ENCODE measurements at regions not wholly inside any gene's neighbourhood (a gene's known extent, or its start where the extent isn't known, plus 50 kb on each side); places are given as distances from the start of the nearest gene placed in this dataset.
A peak's percentile ranks its signal among the peaks of the same experiment; 100 is the strongest.
"Not testable (repeated sequence)": the region's sequence is repeated elsewhere in the genome, so short reads cannot be mapped to it uniquely, and the experiment has no call there.

DNA sequence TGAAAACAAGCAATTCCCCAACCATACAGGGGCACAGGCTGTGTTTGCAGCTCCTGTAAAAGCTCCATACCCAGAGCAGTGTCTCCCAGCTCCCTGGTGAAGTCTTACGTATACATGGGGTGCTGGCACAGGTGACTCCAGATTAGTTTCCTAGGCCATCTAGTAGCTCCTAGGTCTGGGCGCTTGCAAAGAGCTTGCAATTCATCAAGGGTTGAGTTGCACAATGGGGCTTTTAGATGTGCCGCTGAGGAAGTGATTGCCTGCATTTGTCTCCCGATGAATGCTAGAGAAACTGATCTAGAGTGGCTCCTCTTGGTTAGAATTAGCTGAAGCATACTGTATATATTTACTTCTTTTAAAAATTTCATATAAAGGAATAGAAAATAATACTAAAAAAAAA, 90.7 kb downstream of the PRR15 start:
- not testable (repeated sequence) for H4K91ac ChIP-seq (replicated peaks; ENCODE audit: insufficient read length, low read length); H2BK12ac ChIP-seq (ENCODE audit: low read depth, low read length); H2BK20ac ChIP-seq (ENCODE audit: low read length); H4K5ac ChIP-seq (ENCODE audit: insufficient read length, low read depth, low read length); H2AK5ac ChIP-seq (ENCODE audit: low read depth, low read length); H3K4me1 ChIP-seq (replicated peaks in 1 of 4; ENCODE audit: control insufficient read depth in 3 of 4, insufficient read depth in 4 of 4, low read length in 3 of 4); H3K9ac ChIP-seq (replicated peaks in 1 of 4; ENCODE audit: extremely low read depth in 1 of 4, low read depth in 3 of 4, low read length in 3 of 4); H3K79me1 ChIP-seq (ENCODE audit: low read depth, low read length); H2BK5ac ChIP-seq (ENCODE audit: low read depth, low read length); H3K14ac ChIP-seq (ENCODE audit: insufficient read length); DNase-seq (ENCODE audit: low read depth in 1 of 2, low spot score in 2 of 2); H2BK120ac ChIP-seq (replicated peaks; ENCODE audit: low read depth, low read length); H3K27me3 ChIP-seq (replicated peaks in 1 of 4; ENCODE audit: control insufficient read depth in 3 of 4, extremely low read depth in 1 of 4, insufficient read depth in 3 of 4, low read length in 3 of 4); H3K23ac ChIP-seq (ENCODE audit: insufficient read length); H3K56ac ChIP-seq (replicated peaks; ENCODE audit: insufficient read length, low read depth, low read length); H3K4me2 ChIP-seq (ENCODE audit: insufficient read depth in 1 of 2, low read depth in 2 of 2, low read length in 2 of 2); H2BK15ac ChIP-seq (ENCODE audit: low read length); H3K9me3 ChIP-seq (ENCODE audit: insufficient read depth in 2 of 2, low read depth in 1 of 2, low read length in 1 of 2); H2AFZ ChIP-seq (ENCODE audit: low read length); H4K20me1 ChIP-seq (replicated peaks in 1 of 2; ENCODE audit: control insufficient read depth in 1 of 2, insufficient read depth in 2 of 2, low read length in 2 of 2); H3K4me3 ChIP-seq (ENCODE audit: extremely low read depth in 1 of 4, insufficient read depth in 2 of 4, low read depth in 3 of 4, low read length in 4 of 4); H4K8ac ChIP-seq (ENCODE audit: extremely low read depth, insufficient read depth, low read length); H3K79me2 ChIP-seq (ENCODE audit: control insufficient read depth in 1 of 2, insufficient read depth in 2 of 2, low read length in 2 of 2); H3K4ac ChIP-seq (replicated peaks; ENCODE audit: insufficient read length, low read depth, low read length); H3K27ac ChIP-seq (ENCODE audit: low read depth, low read length); H3K18ac ChIP-seq (ENCODE audit: extremely low read depth, low read length); H3K23me2 ChIP-seq (ENCODE audit: low read depth, low read length); H3K36me3 ChIP-seq (ENCODE audit: control insufficient read depth in 2 of 4, insufficient read depth in 4 of 4, low read length in 3 of 4)
- ChIA-PET POLR2A (ENCODE audit: partially characterized antibody) (interaction anchor here (0.6 kb wide), 1 partner anchor 739 kb away, joined by 3 read pairs; no protein-coding TSS in a partner anchor), CTCF (ENCODE audit: partially characterized antibody) (interaction anchor here (0.7 to 0.9 kb wide), 3 partner anchors 8 to 282 kb away, joined by 3 to 5 read pairs (median 3); no protein-coding TSS in a partner anchor)
- TF ChIP-seq CEBPB (IDR thresholded peaks at IDR 0.05; ENCODE audit: low read depth, low read length) (peak; percentile 88), NANOG (IDR thresholded peaks at IDR 0.05; ENCODE audit: insufficient read depth, low read depth, low read length, poor library complexity, severe bottlenecking) (peak; percentile 76)
- WGBS, 2 experiments (ENCODE audit: extremely low coverage in 1 of 2, insufficient coverage in 1 of 2, insufficient read length in 1 of 2, insufficient replicate concordance in 2 of 2, low coverage in 1 of 2, low lambda C conversion rate in 2 of 2, missing lambda C conversion rate in 1 of 2): 67% methylated on average over 4 of the region's 4 CpGs; no CpG with 5 or more reads in 1 of the 2 experiments
- peak; percentile 13 for FAIRE-seq
